ENCODE measurements at regions not wholly inside any gene's neighbourhood (a gene's known extent, or its start where the extent isn't known, plus 50 kb on each side); places are given as distances from the start of the nearest gene placed in this dataset.
"Not testable (repeated sequence)": the region's sequence is repeated elsewhere in the genome, so short reads cannot be mapped to it uniquely, and the experiment has no call there.

DNA sequence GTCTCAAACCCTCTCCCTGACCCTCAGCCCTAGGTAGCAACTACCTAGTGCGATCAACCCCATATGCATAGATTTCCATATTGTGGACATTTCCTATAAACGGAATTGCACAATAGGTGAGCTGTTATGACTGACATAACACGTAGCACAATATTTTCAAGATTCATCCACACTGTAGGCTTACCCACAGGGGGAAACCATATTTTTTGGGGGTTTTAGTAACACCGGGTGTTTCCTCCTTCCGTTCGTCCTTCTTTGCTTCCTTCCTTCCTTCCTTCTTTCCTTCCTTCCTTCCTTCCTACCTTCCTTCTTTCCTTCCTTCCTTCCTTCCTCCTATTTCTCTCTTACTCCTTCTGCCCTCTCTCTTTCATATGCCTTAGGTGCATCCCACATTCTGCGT is 524.2 kb downstream of the CWH43 start:
- H3K27ac ChIP-seq; DNase-seq; H3K4me1 ChIP-seq; H3K36me3 ChIP-seq; H3K27me3 ChIP-seq (replicated peaks in 1 of 7); H3K4me3 ChIP-seq; intact Hi-C loops (cut with DNase I; ENCODE audit: low total_unique reads): not testable (repeated sequence)
- 69 to 76% (median 71%) methylated on average over 6 to 7 of the region's 7 CpGs for WGBS, 5 donors
- peaks cover 6 to 49% (median 43%) of the 10 kb centered on the region in 8 donors for H3K9me3 ChIP-seq

DNA sequence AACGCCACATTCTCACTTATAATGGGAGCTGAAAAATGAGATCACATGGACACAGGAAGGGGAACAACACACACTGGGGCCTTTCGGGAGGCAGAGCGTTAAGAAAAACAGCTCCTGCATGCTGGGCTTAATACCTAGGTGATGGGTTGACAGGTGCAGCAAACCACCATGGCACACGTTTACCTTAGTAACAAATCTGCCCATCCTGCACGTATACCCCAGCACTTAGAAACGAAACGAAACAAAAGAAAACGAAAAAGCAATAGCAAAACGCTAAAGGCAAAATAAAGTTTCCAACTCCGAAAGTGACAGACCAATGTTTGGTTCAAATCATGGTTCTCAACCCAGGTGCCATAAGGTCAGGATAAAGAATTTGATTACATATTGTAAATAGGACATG is 525.3 kb downstream of the CWH43 start:
- intact Hi-C loops (cut with DNase I; ENCODE audit: low total_unique reads); DNase-seq; H3K36me3 ChIP-seq; H3K27ac ChIP-seq; H3K4me1 ChIP-seq; H3K4me3 ChIP-seq; H3K27me3 ChIP-seq (replicated peaks in 1 of 7): not testable (repeated sequence)
- peaks cover 6 to 56% (median 45%) of the 10 kb centered on the region in 8 donors for H3K9me3 ChIP-seq
- WGBS, 5 donors: 65 to 78% (median 69%) methylated on average over 10 of the region's 10 CpGs

DNA sequence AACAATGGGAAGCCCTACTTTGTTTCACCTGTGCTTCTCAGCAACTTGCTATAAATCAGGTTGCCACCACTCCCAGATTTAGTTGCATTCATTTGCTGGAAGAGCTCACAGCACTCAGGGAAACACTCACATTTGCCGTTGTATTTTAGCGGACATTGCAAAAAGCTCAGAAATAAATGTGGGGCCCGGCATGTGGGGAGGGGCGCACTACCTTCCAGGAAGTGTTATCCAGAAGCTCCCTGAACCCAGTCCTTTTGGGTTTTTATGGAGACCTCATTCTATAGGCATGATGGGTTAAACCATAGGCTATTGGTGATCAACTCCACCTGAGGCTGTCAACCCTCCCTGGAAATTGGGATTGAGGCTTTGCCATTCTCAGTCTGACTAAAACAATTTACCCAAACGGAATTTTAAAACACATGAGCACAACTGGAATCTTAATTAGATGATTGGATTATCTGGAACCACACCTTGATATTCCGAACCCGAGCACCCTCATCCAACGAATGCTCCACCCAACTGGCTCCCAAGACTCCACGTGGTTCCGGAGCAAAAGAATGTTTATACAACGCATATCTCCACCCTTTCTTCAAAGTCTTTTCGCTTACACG is 525.9 kb downstream of the CWH43 start:
- H3K4me1 ChIP-seq; H3K27me3 ChIP-seq (replicated peaks in 1 of 7); intact Hi-C loops (cut with DNase I; ENCODE audit: low total_unique reads); DNase-seq; H3K36me3 ChIP-seq; H3K4me3 ChIP-seq; H3K27ac ChIP-seq: not testable (repeated sequence)
- 66 to 72% (median 70%) methylated on average over 13 of the region's 13 CpGs for WGBS, 5 donors
- H3K9me3 ChIP-seq: peaks cover 6 to 60% (median 46%) of the 10 kb centered on the region in 8 donors

DNA sequence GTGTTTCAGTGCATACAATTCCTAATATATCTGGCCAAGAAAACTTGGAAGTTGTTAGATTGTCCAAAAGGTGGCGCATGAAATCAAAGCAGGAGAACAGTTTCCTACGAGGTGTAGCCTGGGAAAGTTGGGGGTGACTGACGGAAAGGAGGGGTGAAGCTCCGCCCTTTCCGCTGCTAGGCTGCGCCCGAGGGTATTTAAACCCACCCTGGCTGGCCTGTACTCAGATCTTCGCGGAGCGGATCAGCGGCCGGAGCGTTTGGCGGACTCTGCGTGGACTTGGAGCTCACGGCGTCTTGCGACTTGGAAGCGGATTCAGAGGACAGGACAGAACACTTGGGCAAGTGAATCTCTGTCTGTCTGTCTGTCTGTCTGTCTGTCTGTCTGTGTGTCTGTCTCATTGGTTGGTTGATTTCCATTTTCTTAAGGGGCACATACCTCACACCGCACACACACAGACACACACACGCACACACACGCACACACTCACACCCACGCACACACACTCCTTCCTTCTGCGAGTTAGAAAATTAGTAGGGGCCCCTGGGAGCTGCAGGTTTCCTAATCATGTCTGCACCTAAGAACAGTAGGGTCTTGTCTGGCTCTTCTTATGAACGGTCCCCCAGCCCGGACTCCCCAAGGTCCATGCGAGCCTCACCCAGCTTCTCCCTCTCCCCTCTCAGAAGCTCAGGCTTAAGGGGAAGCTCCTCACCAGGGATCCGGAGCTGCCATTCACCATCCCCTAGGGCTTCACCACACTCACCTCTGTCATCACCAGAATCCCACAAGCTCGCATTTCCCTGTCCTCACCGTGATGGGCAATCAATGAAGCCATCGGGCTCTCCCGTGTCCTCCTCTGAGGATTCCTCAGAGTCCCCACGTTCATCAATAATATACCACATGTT is 526.8 kb downstream of the CWH43 start:
- H3K4me1 ChIP-seq; H3K36me3 ChIP-seq; H3K27me3 ChIP-seq (replicated peaks in 1 of 7); H3K4me3 ChIP-seq; intact Hi-C loops (cut with DNase I; ENCODE audit: low total_unique reads); H3K27ac ChIP-seq: not testable (repeated sequence)
- peak; percentile 72 for DNase-seq
- peaks cover 6 to 65% (median 48%) of the 10 kb centered on the region in 8 donors for H3K9me3 ChIP-seq
- 78 to 85% (median 80%) methylated on average over 32 to 33 of the region's 33 CpGs for WGBS, 5 donors

DNA sequence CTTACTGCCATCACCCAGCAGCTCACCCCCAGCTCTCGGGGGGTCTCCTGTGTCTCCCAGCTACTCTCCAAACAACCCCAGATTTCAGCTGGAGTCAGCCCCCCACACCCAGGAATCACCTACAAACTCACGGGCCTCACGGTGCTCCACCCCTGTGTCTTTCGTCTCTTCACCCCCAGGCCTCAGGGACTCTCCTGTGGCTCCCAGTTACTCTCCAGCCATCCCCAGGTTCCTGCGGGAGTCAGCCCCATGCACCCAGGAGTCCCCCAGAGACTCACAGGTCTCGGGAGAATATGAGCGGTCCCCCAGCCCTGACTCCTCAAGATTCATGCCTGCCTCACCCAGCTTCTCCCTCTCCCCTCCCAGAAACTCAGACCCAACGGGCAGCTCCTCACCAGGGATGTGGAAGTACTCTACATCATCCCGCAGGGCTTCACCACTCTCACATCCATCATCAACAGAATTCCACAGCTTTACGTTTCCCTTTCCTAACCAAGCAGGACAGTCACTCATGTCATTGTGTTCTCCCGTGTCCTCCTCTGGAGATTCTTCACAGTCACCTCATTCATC is 527.6 kb downstream of the CWH43 start:
- intact Hi-C loops (cut with DNase I; ENCODE audit: low total_unique reads); H3K4me3 ChIP-seq; H3K27ac ChIP-seq; H3K27me3 ChIP-seq (replicated peaks in 1 of 7); H3K4me1 ChIP-seq; DNase-seq; H3K36me3 ChIP-seq: not testable (repeated sequence)
- peaks cover 6 to 65% (median 48%) of the 10 kb centered on the region in 8 donors for H3K9me3 ChIP-seq
- WGBS, 5 donors: 64 to 80% (median 78%) methylated on average over 5 to 8 of the region's 11 CpGs

DNA sequence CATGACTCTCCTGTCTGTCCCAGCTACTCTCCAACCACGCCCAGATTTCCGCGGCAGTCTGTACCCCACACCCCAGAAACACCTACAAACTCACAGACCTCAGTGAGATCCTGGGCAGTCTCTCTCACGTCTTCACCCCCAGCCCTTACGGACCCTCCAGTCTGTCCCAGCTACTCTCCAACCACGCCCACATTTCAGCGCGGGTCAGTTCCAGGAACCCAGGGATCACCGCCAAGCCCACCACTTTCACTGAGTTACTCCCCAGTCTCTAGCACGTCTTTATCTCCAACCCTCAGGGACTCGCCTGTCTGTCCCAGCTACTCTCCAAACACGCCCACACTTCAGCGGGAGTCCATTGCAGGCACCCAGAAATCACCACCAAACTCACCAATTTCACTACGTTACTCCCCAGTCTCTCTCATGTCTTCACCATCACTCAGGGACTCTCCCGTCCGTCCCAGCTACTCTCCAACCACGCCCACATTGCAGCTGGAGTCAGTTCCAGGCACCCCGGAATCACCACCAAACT is 528.2 kb downstream of the CWH43 start:
- 62 to 74% (median 69%) methylated on average over 15 to 18 of the region's 18 CpGs for WGBS, 5 donors
- intact Hi-C loops (cut with DNase I; ENCODE audit: low total_unique reads): not testable (repeated sequence)
- peak; percentile 76 for DNase-seq

DNA sequence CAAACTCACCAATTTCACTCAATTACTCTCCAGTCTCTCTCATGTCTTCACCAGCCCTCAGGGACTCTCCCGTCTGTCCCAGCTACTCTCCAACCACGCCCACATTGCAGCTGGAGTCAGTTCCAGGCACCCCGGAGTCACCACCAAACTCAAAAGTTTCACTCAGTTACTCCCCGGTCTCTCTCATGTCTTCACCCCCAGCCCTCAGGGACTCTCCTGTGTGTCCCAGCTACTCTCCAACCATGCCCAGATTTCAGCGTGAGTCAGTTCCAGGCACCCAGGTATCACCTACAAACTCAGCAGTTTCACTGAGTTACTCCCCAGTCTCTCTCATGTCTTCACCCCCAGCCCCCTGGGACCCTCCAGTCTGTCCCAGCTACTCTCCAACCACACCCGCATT is 528.8 kb downstream of the CWH43 start:
- WGBS, 5 donors: 68 to 71% (median 69%) methylated on average over 6 of the region's 6 CpGs
- peaks cover 6 to 71% (median 51%) of the 10 kb centered on the region in 8 donors for H3K9me3 ChIP-seq
- DNase-seq; H3K27ac ChIP-seq; H3K27me3 ChIP-seq (replicated peaks in 1 of 7); H3K36me3 ChIP-seq; H3K4me3 ChIP-seq; intact Hi-C loops (cut with DNase I; ENCODE audit: low total_unique reads); H3K4me1 ChIP-seq: not testable (repeated sequence)

More for the DNA sequence above, 528.2 kb downstream of the CWH43 start:
- H3K27ac ChIP-seq; H3K27me3 ChIP-seq (replicated peaks in 1 of 7); H3K4me1 ChIP-seq; H3K36me3 ChIP-seq; H3K4me3 ChIP-seq: not testable (repeated sequence)
- peaks cover 6 to 68% (median 49%) of the 10 kb centered on the region in 8 donors for H3K9me3 ChIP-seq

DNA sequence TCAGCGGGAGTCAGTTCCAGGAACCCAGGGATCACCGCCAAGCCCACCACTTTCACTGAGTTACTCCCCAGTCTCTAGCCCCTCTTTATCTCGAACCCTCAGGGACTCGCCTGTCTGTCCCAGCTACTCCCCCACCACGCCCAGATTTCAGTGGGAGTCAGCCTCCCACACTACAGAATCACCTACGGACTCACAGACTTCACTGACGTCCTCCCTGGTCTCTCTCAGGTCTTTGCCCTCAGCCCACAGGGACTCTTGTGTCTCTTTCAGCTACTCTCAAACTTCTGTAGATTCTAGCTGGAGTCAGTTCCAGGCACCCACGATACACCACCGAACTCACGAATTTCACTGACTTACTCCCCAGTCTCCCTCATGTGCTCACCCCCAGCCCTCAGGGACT is 529.2 kb downstream of the CWH43 start:
- H3K4me1 ChIP-seq; H3K4me3 ChIP-seq; H3K27me3 ChIP-seq (replicated peaks in 1 of 7); H3K36me3 ChIP-seq; H3K27ac ChIP-seq; DNase-seq; intact Hi-C loops (cut with DNase I; ENCODE audit: low total_unique reads): not testable (repeated sequence)
- H3K9me3 ChIP-seq: peaks cover 5 to 69% (median 49%) of the 10 kb centered on the region in 8 donors
- 70 to 86% (median 78%) methylated on average over 10 of the region's 10 CpGs for WGBS, 5 donors

DNA sequence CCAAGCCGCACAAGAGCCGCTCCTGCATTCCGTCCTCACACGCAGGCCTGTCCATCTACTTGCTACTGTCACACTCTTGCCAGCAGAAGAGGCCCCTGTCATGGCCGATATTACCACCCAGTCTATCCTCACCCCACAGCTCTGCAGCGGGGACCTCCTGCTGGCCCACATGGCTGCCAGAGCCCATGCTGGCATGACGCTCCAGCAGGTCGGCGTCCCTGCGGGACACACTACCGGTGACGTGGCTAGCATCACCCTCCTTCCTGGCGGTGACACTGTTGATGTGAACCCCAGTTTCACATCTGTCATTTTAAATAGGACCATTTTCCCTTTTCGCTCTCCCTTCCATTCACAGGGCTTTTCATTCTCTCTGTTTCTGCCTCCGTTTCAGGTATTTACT is 530.0 kb downstream of the CWH43 start:
- H3K4me3 ChIP-seq; intact Hi-C loops (cut with DNase I; ENCODE audit: low total_unique reads); H3K36me3 ChIP-seq; DNase-seq; H3K4me1 ChIP-seq; H3K27ac ChIP-seq; H3K27me3 ChIP-seq (replicated peaks in 1 of 7): not testable (repeated sequence)
- WGBS, 5 donors: 72 to 82% (median 76%) methylated on average over 12 to 15 of the region's 15 CpGs
- H3K9me3 ChIP-seq: peaks cover 3 to 63% (median 43%) of the 10 kb centered on the region in 8 donors

Measured in spleen (tissue), 11 donors.